IMR-90 (cell line): ENCODE measurements at regions not wholly inside any gene's neighbourhood (a gene's known extent, or its start where the extent isn't known, plus 50 kb on each side); places are given as distances from the start of the nearest gene placed in this dataset.

Source experiments
- ATAC-seq: fragments of 200-7000 bp; cut with Tn5 transposase; 2 replicates; pipeline ENCODE4 v1.9.1; 2020; ENCODE audit warnings: low read depth, mild to moderate bottlenecking, moderate library complexity
- BruUV-seq: library from RNA; stranded (reverse); fragments of 400-500 nt; replicated peaks from 2 replicates; lab custom pipeline; 2021; lab: Mats Ljungman, UMichigan
- CTCF ChIA-PET: fragments of 300-600 bp; formaldehyde crosslinking; extraction: SDS; loops from one replicate; lab custom pipeline; 2021; ENCODE audit warnings: antibody characterized with exemption; lab: Yijun Ruan, JAX
- POLR2A ChIA-PET: fragments of 300-600 bp; sonication (Branson Sonifier 250); formaldehyde crosslinking; loops from one replicate; lab custom pipeline; 2022; ENCODE audit warnings: antibody characterized with exemption; ENCODE audit not compliant: unreplicated experiment; lab: Charles Lee
- DNase-seq: peaks from one replicate; pipeline ENCODE4 v3.0.0; 2013
- H2AFZ ChIP-seq: replicated peaks from 2 replicates; pipeline ENCODE3; 2013; ENCODE audit warnings: low read length, mild to moderate bottlenecking; ENCODE audit not compliant: poor library complexity
- H2AK5ac ChIP-seq: 2 replicates; pipeline ENCODE4 v1.6.1; 2013; ENCODE audit warnings: low read depth, low read length, inconsistent platforms
- H2AK9ac ChIP-seq: replicated peaks from 2 replicates; pipeline ENCODE3; 2013; ENCODE audit warnings: mild to moderate bottlenecking, low read depth, low read length, moderate library complexity; ENCODE audit not compliant: poor library complexity
- H2BK120ac ChIP-seq: 2 replicates; pipeline ENCODE4 v1.6.1; 2013; ENCODE audit warnings: low read depth, low read length, inconsistent platforms
- H2BK15ac ChIP-seq: 3 replicates; pipeline ENCODE4 v1.6.1; 2013; ENCODE audit warnings: low read depth, low read length, inconsistent platforms
- H2BK20ac ChIP-seq: 2 replicates; pipeline ENCODE4 v1.6.1; 2013; ENCODE audit warnings: low read depth, mild to moderate bottlenecking, inconsistent platforms, low read length, moderate library complexity
- H2BK5ac ChIP-seq: 2 replicates; pipeline ENCODE4 v1.6.1; 2013; ENCODE audit warnings: mild to moderate bottlenecking, low read depth, low read length, inconsistent platforms; ENCODE audit not compliant: poor library complexity, severe bottlenecking
- H3K14ac ChIP-seq: replicated peaks from 2 replicates; pipeline ENCODE4 v1.6.1; 2013; ENCODE audit warnings: low read depth, low read length, inconsistent platforms
- H3K18ac ChIP-seq: 2 replicates; pipeline ENCODE4 v1.6.1; 2013; ENCODE audit warnings: low read depth, low read length, control low read depth
- H3K23ac ChIP-seq: 2 replicates; pipeline ENCODE4 v1.6.1; 2013; ENCODE audit warnings: low read depth, low read length, inconsistent platforms
- H3K27ac ChIP-seq: 2 replicates; pipeline ENCODE4 v1.5.1; 2013; ENCODE audit warnings: mild to moderate bottlenecking, control low read depth, low read length; ENCODE audit not compliant: insufficient read depth
- H3K27me3 ChIP-seq: 2 replicates; pipeline ENCODE4 v1.6.1; 2013; ENCODE audit warnings: low read length; ENCODE audit not compliant: control insufficient read depth, insufficient read depth
- H3K36me3 ChIP-seq: 2 replicates; pipeline ENCODE4 v1.6.1; 2013; ENCODE audit warnings: low read length, mixed read lengths; ENCODE audit not compliant: control insufficient read depth, insufficient read depth
- H3K4ac ChIP-seq: 2 replicates; pipeline ENCODE4 v1.6.1; 2013; ENCODE audit warnings: low read depth, low read length, inconsistent platforms
- H3K4me1 ChIP-seq: 2 replicates; pipeline ENCODE4 v1.6.1; 2013; ENCODE audit warnings: low read length, mixed read lengths; ENCODE audit not compliant: control insufficient read depth, insufficient read depth
- H3K4me2 ChIP-seq: 2 replicates; pipeline ENCODE4 v1.6.1; 2013; ENCODE audit warnings: low read depth, mild to moderate bottlenecking, control low read depth, low read length, moderate library complexity
- H3K4me3 ChIP-seq: 2 replicates; pipeline ENCODE4 v1.5.1; 2013; ENCODE audit warnings: low read depth, mild to moderate bottlenecking, control low read depth, low read length, moderate library complexity; ENCODE audit not compliant: insufficient read depth
- H3K56ac ChIP-seq: 2 replicates; pipeline ENCODE4 v1.6.1; 2013; ENCODE audit warnings: low read length, inconsistent platforms; ENCODE audit not compliant: insufficient read depth; ENCODE audit errors: extremely low read depth
- H3K79me1 ChIP-seq, 2 experiments: 2 replicates each; pipeline ENCODE4 v1.6.1; 2013; ENCODE audit warnings: low read length in 2 of 2, inconsistent platforms in 1 of 2, low read depth in 1 of 2
- H3K9ac ChIP-seq: 2 replicates; pipeline ENCODE4 v1.6.1; 2013; ENCODE audit warnings: low read depth, low read length, control low read depth
- H3K9me1 ChIP-seq: 2 replicates; pipeline ENCODE4 v1.6.1; 2013; ENCODE audit warnings: low read length, inconsistent platforms; ENCODE audit not compliant: insufficient read depth
- H3K9me3 ChIP-seq: 2 replicates; pipeline ENCODE4 v1.6.1; 2013; ENCODE audit warnings: low read length; ENCODE audit not compliant: control insufficient read depth, insufficient read depth
- H4K20me1 ChIP-seq: 2 replicates; pipeline ENCODE4 v1.6.1; 2013; ENCODE audit warnings: low read length, inconsistent platforms; ENCODE audit not compliant: insufficient read depth
- H4K5ac ChIP-seq: 2 replicates; pipeline ENCODE4 v1.6.1; 2013; ENCODE audit warnings: mild to moderate bottlenecking, low read depth, low read length, control low read depth
- H4K8ac ChIP-seq, 2 experiments: 2 replicates each; pipeline ENCODE4 v1.6.1; 2013; ENCODE audit warnings: low read depth in 2 of 2, low read length in 2 of 2, control low read depth in 1 of 2, inconsistent platforms in 1 of 2
- H4K91ac ChIP-seq: 2 replicates; pipeline ENCODE4 v1.6.1; 2013; ENCODE audit warnings: low read depth, low read length, inconsistent platforms; ENCODE audit not compliant: insufficient read depth
- CEBPB ChIP-seq: IDR thresholded peaks from 2 replicates; pipeline ENCODE4 v1.6.1; 2012; ENCODE audit warnings: low read depth, low read length, improper control_type of control experiment
- CHD1 ChIP-seq: IDR thresholded peaks from 2 replicates; pipeline ENCODE4 v1.6.1; 2012; ENCODE audit warnings: low read depth, low read length, improper control_type of control experiment
- MAFK ChIP-seq: IDR thresholded peaks from 2 replicates; pipeline ENCODE4 v1.6.1; 2012; ENCODE audit warnings: low read depth, low read length, improper control_type of control experiment
- MAZ ChIP-seq: IDR thresholded peaks from 2 replicates; pipeline ENCODE4 v1.6.1; 2012; ENCODE audit warnings: low read depth, mild to moderate bottlenecking, low read length, improper control_type of control experiment, moderate library complexity, borderline replicate concordance
- MXI1 ChIP-seq: IDR thresholded peaks from 2 replicates; pipeline ENCODE4 v1.6.1; 2012; ENCODE audit warnings: low read depth, mild to moderate bottlenecking, low read length, moderate library complexity, borderline replicate concordance
- NFE2L2 ChIP-seq: fragments of 150-350 bp; IDR thresholded peaks from 2 replicates; pipeline ENCODE4 v1.6.1; 2016; ENCODE audit warnings: low read depth, mild to moderate bottlenecking, low read length
- POLR2A ChIP-seq: IDR thresholded peaks from 2 replicates; pipeline ENCODE4 v1.6.1; 2012; ENCODE audit warnings: mild to moderate bottlenecking, low read depth, low read length
- RAD21 ChIP-seq: IDR thresholded peaks from 2 replicates; pipeline ENCODE4 v1.6.1; 2012; ENCODE audit warnings: low read length, improper control_type of control experiment
- RCOR1 ChIP-seq: IDR thresholded peaks from 2 replicates; pipeline ENCODE4 v1.6.1; 2012; ENCODE audit warnings: mild to moderate bottlenecking, low read length, improper control_type of control experiment; ENCODE audit not compliant: insufficient replicate concordance
- RFX5 ChIP-seq: IDR thresholded peaks from 2 replicates; pipeline ENCODE4 v1.8.0; 2012; ENCODE audit warnings: low read depth, mild to moderate bottlenecking, low read length, moderate library complexity
- SMC3 ChIP-seq: fragments of 150-350 bp; IDR thresholded peaks from 2 replicates; pipeline ENCODE4 v1.6.1; 2016; ENCODE audit warnings: low read depth, mild to moderate bottlenecking, antibody characterized with exemption, low read length, moderate library complexity
- WGBS, 2 experiments: methylation state at CpG; one replicate each; pipeline versions ENCODE4 v1.1.5 to v1.1.7; 2013; ENCODE audit warnings: missing lambda C conversion rate in 2 of 2; ENCODE audit not compliant: insufficient read length in 1 of 2; ENCODE audit errors: extremely low coverage in 2 of 2; 5-methylcytosine and 5-hydroxymethylcytosine counted together
- dilution Hi-C: fragments of 300-500 bp; cut with HindIII; formaldehyde crosslinking; loops from one replicate; pipeline ENCODE4 v1.14.3; 2018; ENCODE audit warnings: low sequenced_read_pairs; ENCODE audit not compliant: unreplicated experiment
- in situ Hi-C: fragments of 300-500 bp; cut with MboI; formaldehyde crosslinking; loops from 3 replicates; pipeline ENCODE4 v1.14.3; 2019; ENCODE audit warnings: low sequenced_read_pairs, inconsistent platforms, mixed read lengths
- intact Hi-C: fragments of 100-400 bp; cut with micrococcal nuclease; formaldehyde crosslinking; loops from 2 replicates; pipeline ENCODE4 v1.10.0; 2022
- TF ChIP-seq, protein P1 (sequence below): conservative IDR thresholded peaks from 2 replicates; pipeline ENCODE4 v1.5.1; 2012; ENCODE audit warnings: mild to moderate bottlenecking, low read depth, low read length, improper control_type of control experiment

DNA sequence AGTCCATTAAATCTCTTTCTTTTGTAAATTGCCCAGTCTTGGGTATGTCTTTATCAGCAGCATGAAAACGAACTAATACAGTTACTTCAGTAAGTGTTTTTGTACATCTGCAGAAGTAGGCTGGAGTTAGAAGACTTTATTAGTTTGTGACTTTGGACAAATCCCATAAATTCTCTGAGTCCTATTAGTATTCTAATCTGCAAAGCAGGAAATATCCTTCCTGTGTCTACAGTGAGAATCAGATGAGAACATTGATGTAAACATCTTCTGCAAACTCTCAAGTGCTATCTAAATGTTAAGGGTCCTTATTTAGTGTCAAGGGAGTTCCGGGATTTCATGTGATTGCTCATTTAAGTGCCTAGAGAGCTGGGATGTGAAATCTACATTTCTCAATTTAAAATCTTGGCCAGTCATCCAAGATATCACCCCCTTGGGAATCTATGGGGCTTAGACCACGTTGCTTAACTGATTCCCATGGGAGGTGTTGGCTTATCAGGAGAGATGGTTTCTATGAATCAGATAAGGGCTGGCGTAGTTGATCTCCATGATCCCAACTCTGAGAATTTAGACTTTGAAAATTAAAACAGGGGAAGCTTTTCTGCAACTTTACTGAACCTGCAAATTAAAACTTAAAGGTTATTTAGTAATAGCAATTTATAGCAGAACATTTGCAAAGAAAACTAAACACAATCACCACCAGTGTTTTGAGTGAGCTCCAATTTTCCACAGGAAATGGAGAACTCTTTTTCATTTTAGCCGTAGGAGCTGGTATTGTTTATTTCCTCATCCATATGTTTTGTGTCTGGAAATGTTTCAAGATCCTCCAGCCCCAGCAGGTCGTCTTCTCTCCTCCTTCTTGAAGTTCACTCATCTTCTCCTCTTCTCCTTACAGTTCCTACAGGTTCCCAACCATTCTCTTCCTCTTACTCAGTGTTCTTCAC, 241.6 kb upstream of the CD180 start (continued):
- TF ChIP-seq, protein P1, sequence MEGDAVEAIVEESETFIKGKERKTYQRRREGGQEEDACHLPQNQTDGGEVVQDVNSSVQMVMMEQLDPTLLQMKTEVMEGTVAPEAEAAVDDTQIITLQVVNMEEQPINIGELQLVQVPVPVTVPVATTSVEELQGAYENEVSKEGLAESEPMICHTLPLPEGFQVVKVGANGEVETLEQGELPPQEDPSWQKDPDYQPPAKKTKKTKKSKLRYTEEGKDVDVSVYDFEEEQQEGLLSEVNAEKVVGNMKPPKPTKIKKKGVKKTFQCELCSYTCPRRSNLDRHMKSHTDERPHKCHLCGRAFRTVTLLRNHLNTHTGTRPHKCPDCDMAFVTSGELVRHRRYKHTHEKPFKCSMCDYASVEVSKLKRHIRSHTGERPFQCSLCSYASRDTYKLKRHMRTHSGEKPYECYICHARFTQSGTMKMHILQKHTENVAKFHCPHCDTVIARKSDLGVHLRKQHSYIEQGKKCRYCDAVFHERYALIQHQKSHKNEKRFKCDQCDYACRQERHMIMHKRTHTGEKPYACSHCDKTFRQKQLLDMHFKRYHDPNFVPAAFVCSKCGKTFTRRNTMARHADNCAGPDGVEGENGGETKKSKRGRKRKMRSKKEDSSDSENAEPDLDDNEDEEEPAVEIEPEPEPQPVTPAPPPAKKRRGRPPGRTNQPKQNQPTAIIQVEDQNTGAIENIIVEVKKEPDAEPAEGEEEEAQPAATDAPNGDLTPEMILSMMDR, result no peak

- Histone ChIP-seq H2BK15ac (no peak overlapping the region), H3K9me1 (no peaks in the 10 kb centered on the region), H2AK5ac (no peak overlapping the region), H3K27me3 (no peaks in the 10 kb centered on the region), H2BK120ac (no peak overlapping the region), H3K9ac (no peak overlapping the region), H3K23ac (no peak overlapping the region), H2BK20ac (no peak overlapping the region), H4K8ac (no peak overlapping the region), H3K14ac (no peak overlapping the region), H4K20me1 (no peaks in the 10 kb centered on the region), H3K9me3 (no peaks in the 10 kb centered on the region), H3K36me3 (no peaks in the 10 kb centered on the region), H3K79me1 (no peaks in the 10 kb centered on the region), H2BK5ac (no peak overlapping the region), H3K4me3 (no peak overlapping the region), H2AFZ (no peak overlapping the region), H3K56ac (no peak overlapping the region), H3K27ac (no peak overlapping the region), H3K4me2 (no peak overlapping the region), H3K18ac (no peak overlapping the region), H4K91ac (no peak overlapping the region), H4K5ac (no peak overlapping the region), H3K4ac (no peak overlapping the region), H3K4me1 (no peaks in the 10 kb centered on the region), H2AK9ac (no peak overlapping the region)
- BruUV-seq, result no TSS peak
- in situ Hi-C loops (no loop called here), dilution Hi-C loops (no loop called here), intact Hi-C loops (no loop called here)
- POLR2A ChIA-PET, result no interaction called here
- no CpG with 5 or more reads among the region's 2 CpGs for WGBS, 2 experiments
- ATAC-seq (no peak), DNase-seq (no peak)
- CTCF ChIA-PET, result no interaction called here
- TF ChIP-seq RFX5 (no peak), SMC3 (no peak), POLR2A (no peak), MXI1 (no peak), MAZ (no peak), CHD1 (no peak), RCOR1 (no peak), MAFK (no peak), NFE2L2 (no peak), CEBPB (no peak), RAD21 (no peak)
- TF ChIP-seq, protein P1, result no peak
These were observed 238.4 kb upstream of the CD180 start for GRCh38 chr5:67435032-67435431.
